Esophagus mucosa (tissue), 1 donor: ENCODE measurements at regions not wholly inside any gene's neighbourhood (a gene's known extent, or its start where the extent isn't known, plus 50 kb on each side); places are given as distances from the start of the nearest gene placed in this dataset.

Experiments used
- ATAC-seq: fragments of 200-7000 bp; cut with Tn5 transposase; one replicate; pipeline ENCODE4 v1.9.1; 2020
- donor health status: DM: yes; HTN: yes; CAD: no.

- ATAC-seq: no peak
These were observed 1039.1 kb upstream of the NXPH2 start for GRCh38 chr2:139819273-139819796.

- no peak for ATAC-seq
These were observed 1034.3 kb upstream of the NXPH2 start for GRCh38 chr2:139814458-139814857.

GRCh38 chr2:139813340-139813739 is 1033.2 kb upstream of the NXPH2 start:
- ATAC-seq: no peak

GRCh38 chr2:139805441-139805840 is 1025.3 kb upstream of the NXPH2 start:
- ATAC-seq: no peak

GRCh38 chr2:139798391-139798790 is 1018.2 kb upstream of the NXPH2 start:
- ATAC-seq: no peak

GRCh38 chr2:139790807-139791752 is 1010.9 kb upstream of the NXPH2 start:
- ATAC-seq: no peak

- ATAC-seq: no peak
These were observed 1009.9 kb upstream of the NXPH2 start for GRCh38 chr2:139790136-139790535.

GRCh38 chr2:139778732-139779131 is 998.5 kb upstream of the NXPH2 start:
- no peak for ATAC-seq

GRCh38 chr2:139773720-139774277 is 993.6 kb upstream of the NXPH2 start:
- ATAC-seq: no peak

GRCh38 chr2:139769633-139770032 is 989.4 kb upstream of the NXPH2 start:
- ATAC-seq: no peak

- ATAC-seq: no peak
These were observed 983.5 kb upstream of the NXPH2 start for GRCh38 chr2:139763705-139764104.

GRCh38 chr2:139759000-139759505 is 978.9 kb upstream of the NXPH2 start:
- ATAC-seq: no peak

- no peak for ATAC-seq
These were observed 966.7 kb upstream of the NXPH2 start for GRCh38 chr2:139746901-139747300.

GRCh38 chr2:139744273-139744672 is 964.1 kb upstream of the NXPH2 start:
- ATAC-seq: no peak

GRCh38 chr2:139742216-139743172 is 962.3 kb upstream of the NXPH2 start:
- no peak for ATAC-seq

- ATAC-seq: no peak
These were observed 957.5 kb upstream of the NXPH2 start for GRCh38 chr2:139737659-139738058.

GRCh38 chr2:139730197-139730596 is 950.0 kb upstream of the NXPH2 start:
- no peak for ATAC-seq

GRCh38 chr2:139721411-139721995 is 941.3 kb upstream of the NXPH2 start:
- no peak for ATAC-seq

- ATAC-seq: no peak
These were observed 939.9 kb upstream of the NXPH2 start for GRCh38 chr2:139720056-139720455.

- no peak for ATAC-seq
These were observed 924.4 kb upstream of the NXPH2 start for GRCh38 chr2:139704606-139705005.

- no peak for ATAC-seq
These were observed 914.1 kb upstream of the NXPH2 start for GRCh38 chr2:139694327-139694726.

GRCh38 chr2:139686205-139686604 is 906.0 kb upstream of the NXPH2 start:
- ATAC-seq: no peak
